ENCODE measurements at regions not wholly inside any gene's neighbourhood (a gene's known extent, or its start where the extent isn't known, plus 50 kb on each side); places are given as distances from the start of the nearest gene placed in this dataset.

GRCh38 chr1:87263785-87264184, 64.9 kb upstream of the LMO4 start:
- Histone ChIP-seq H3K9me3 (replicated peaks; ENCODE audit: control insufficient read depth, low read depth, low read length) (no peaks in the 10 kb centered on the region), H3K27me3 (ENCODE audit: control insufficient read depth, insufficient read depth, low read length) (no peaks in the 10 kb centered on the region), H3K4me1 (ENCODE audit: control insufficient read depth, insufficient read depth, low read length) (no peaks in the 10 kb centered on the region), H3K4me3 (ENCODE audit: low read length) (no peak overlapping the region), H3K27ac (ENCODE audit: low read length) (no peak overlapping the region), H3K36me3 (ENCODE audit: control insufficient read depth, insufficient read depth, low read length) (no peaks in the 10 kb centered on the region)
- DNase-seq = no peak

GRCh38 chr1:87264976-87265375, 63.7 kb upstream of the LMO4 start:
- no CpG with 5 or more reads among the region's 3 CpGs for WGBS (ENCODE audit: insufficient coverage)
- H3K36me3 ChIP-seq (ENCODE audit: control insufficient read depth, insufficient read depth, low read length) = no peaks in the 10 kb centered on the region
- no peaks in the 10 kb centered on the region for H3K9me3 ChIP-seq (replicated peaks; ENCODE audit: control insufficient read depth, low read depth, low read length)
- H3K4me1 ChIP-seq (ENCODE audit: control insufficient read depth, insufficient read depth, low read length) = no peaks in the 10 kb centered on the region
- peak; percentile 24 for DNase-seq
- H3K27ac ChIP-seq (ENCODE audit: low read length) = no peak overlapping the region
- no peaks in the 10 kb centered on the region for H3K27me3 ChIP-seq (ENCODE audit: control insufficient read depth, insufficient read depth, low read length)
- no peak overlapping the region for H3K4me3 ChIP-seq (ENCODE audit: low read length)

- H3K9me3 ChIP-seq (replicated peaks; ENCODE audit: control insufficient read depth, low read depth, low read length) = no peaks in the 10 kb centered on the region
- 79% methylated on average over 3 of the region's 3 CpGs for WGBS (ENCODE audit: insufficient coverage)
- H3K27ac ChIP-seq (ENCODE audit: low read length) = no peak overlapping the region
- no peak overlapping the region for H3K4me3 ChIP-seq (ENCODE audit: low read length)
- H3K4me1 ChIP-seq (ENCODE audit: control insufficient read depth, insufficient read depth, low read length) = no peaks in the 10 kb centered on the region
- H3K36me3 ChIP-seq (ENCODE audit: control insufficient read depth, insufficient read depth, low read length) = no peaks in the 10 kb centered on the region
- DNase-seq = no peak
- no peaks in the 10 kb centered on the region for H3K27me3 ChIP-seq (ENCODE audit: control insufficient read depth, insufficient read depth, low read length)
Observed at GRCh38 chr1:87265786-87266185, 62.9 kb upstream of the LMO4 start.

GRCh38 chr1:87268111-87268510, 60.6 kb upstream of the LMO4 start:
- Histone ChIP-seq H3K4me1 (ENCODE audit: control insufficient read depth, insufficient read depth, low read length) (no peaks in the 10 kb centered on the region), H3K4me3 (ENCODE audit: low read length) (no peak overlapping the region), H3K27ac (ENCODE audit: low read length) (no peak overlapping the region), H3K9me3 (replicated peaks; ENCODE audit: control insufficient read depth, low read depth, low read length) (no peaks in the 10 kb centered on the region), H3K27me3 (ENCODE audit: control insufficient read depth, insufficient read depth, low read length) (no peaks in the 10 kb centered on the region), H3K36me3 (ENCODE audit: control insufficient read depth, insufficient read depth, low read length) (no peaks in the 10 kb centered on the region)
- WGBS (ENCODE audit: insufficient coverage) = 70% methylated on average over 3 of the region's 3 CpGs
- DNase-seq = no peak

- no peak overlapping the region for H3K4me3 ChIP-seq (ENCODE audit: low read length)
- no peaks in the 10 kb centered on the region for H3K9me3 ChIP-seq (replicated peaks; ENCODE audit: control insufficient read depth, low read depth, low read length)
- WGBS (ENCODE audit: insufficient coverage) = no CpG with 5 or more reads among the region's 1 CpG
- peaks cover 1% of the 10 kb centered on the region for H3K4me1 ChIP-seq (ENCODE audit: control insufficient read depth, insufficient read depth, low read length)
- H3K36me3 ChIP-seq (ENCODE audit: control insufficient read depth, insufficient read depth, low read length) = no peaks in the 10 kb centered on the region
- no peak overlapping the region for H3K27ac ChIP-seq (ENCODE audit: low read length)
- H3K27me3 ChIP-seq (ENCODE audit: control insufficient read depth, insufficient read depth, low read length) = no peaks in the 10 kb centered on the region
- DNase-seq = no peak
Observed at GRCh38 chr1:87269921-87270320, 58.8 kb upstream of the LMO4 start.

GRCh38 chr1:87273291-87273690, 55.4 kb upstream of the LMO4 start:
- Histone ChIP-seq H3K36me3 (ENCODE audit: control insufficient read depth, insufficient read depth, low read length) (no peaks in the 10 kb centered on the region), H3K4me3 (ENCODE audit: low read length) (no peak overlapping the region), H3K9me3 (replicated peaks; ENCODE audit: control insufficient read depth, low read depth, low read length) (no peaks in the 10 kb centered on the region), H3K4me1 (ENCODE audit: control insufficient read depth, insufficient read depth, low read length) (peaks cover 2% of the 10 kb centered on the region), H3K27ac (ENCODE audit: low read length) (no peak overlapping the region), H3K27me3 (ENCODE audit: control insufficient read depth, insufficient read depth, low read length) (no peaks in the 10 kb centered on the region)
- DNase-seq = no peak
- no CpG with 5 or more reads among the region's 1 CpG for WGBS (ENCODE audit: insufficient coverage)

- no peaks in the 10 kb centered on the region for H3K36me3 ChIP-seq (ENCODE audit: control insufficient read depth, insufficient read depth, low read length)
- no peak overlapping the region for H3K4me3 ChIP-seq (ENCODE audit: low read length)
- H3K27me3 ChIP-seq (ENCODE audit: control insufficient read depth, insufficient read depth, low read length) = no peaks in the 10 kb centered on the region
- WGBS (ENCODE audit: insufficient coverage) = 92% methylated on average over 4 of the region's 7 CpGs
- H3K9me3 ChIP-seq (replicated peaks; ENCODE audit: control insufficient read depth, low read depth, low read length) = no peaks in the 10 kb centered on the region
- DNase-seq = no peak
- H3K27ac ChIP-seq (ENCODE audit: low read length) = no peak overlapping the region
- H3K4me1 ChIP-seq (ENCODE audit: control insufficient read depth, insufficient read depth, low read length) = peaks cover 7% of the 10 kb centered on the region
Observed at GRCh38 chr1:87274851-87275250, 53.8 kb upstream of the LMO4 start.

- Histone ChIP-seq H3K9me3 (replicated peaks; ENCODE audit: control insufficient read depth, low read depth, low read length) (no peaks in the 10 kb centered on the region), H3K36me3 (ENCODE audit: control insufficient read depth, insufficient read depth, low read length) (no peaks in the 10 kb centered on the region), H3K27ac (ENCODE audit: low read length) (peak overlapping the region; percentile 84), H3K4me3 (ENCODE audit: low read length) (no peak overlapping the region), H3K27me3 (ENCODE audit: control insufficient read depth, insufficient read depth, low read length) (no peaks in the 10 kb centered on the region), H3K4me1 (ENCODE audit: control insufficient read depth, insufficient read depth, low read length) (peaks cover 7% of the 10 kb centered on the region)
- peak; percentile 87 for DNase-seq
- WGBS (ENCODE audit: insufficient coverage) = no CpG with 5 or more reads among the region's 4 CpGs
Observed at GRCh38 chr1:87278825-87279535, 49.7 kb upstream of the LMO4 start.

Measured in muscle of leg (tissue), 3 donors.